Karpas-422 (cell line): ENCODE measurements at regions not wholly inside any gene's neighbourhood (a gene's known extent, or its start where the extent isn't known, plus 50 kb on each side); places are given as distances from the start of the nearest gene placed in this dataset.

Experiments
- DNase-seq: peaks from one replicate; pipeline ENCODE4 v3.0.0-alpha.2; 2015
- H2AFZ ChIP-seq: fragments of 200-600 bp; sonication (generic); 2 replicates; pipeline ENCODE4 v1.6.1; 2014; ENCODE audit warnings: antibody characterized with exemption, low read length, mixed read lengths
- H3K27ac ChIP-seq: fragments of 200-600 bp; sonication (generic); 2 replicates; pipeline ENCODE4 v1.5.1; 2014; ENCODE audit warnings: mild to moderate bottlenecking, low read length, moderate library complexity
- H3K27me3 ChIP-seq: fragments of 200-600 bp; sonication (generic); 2 replicates; pipeline ENCODE4 v1.6.1; 2014; ENCODE audit warnings: low read length, mixed read lengths
- H3K36me3 ChIP-seq: fragments of 200-600 bp; sonication (generic); 2 replicates; pipeline ENCODE4 v1.6.1; 2014; ENCODE audit warnings: low read length, mixed read lengths; ENCODE audit not compliant: insufficient read depth
- H3K4me1 ChIP-seq: fragments of 200-600 bp; sonication (generic); 2 replicates; pipeline ENCODE4 v1.6.1; 2014; ENCODE audit warnings: mild to moderate bottlenecking, low read length, mixed read lengths
- H3K4me2 ChIP-seq: fragments of 200-600 bp; sonication (generic); 2 replicates; pipeline ENCODE4 v1.6.1; 2014; ENCODE audit warnings: low read length, low read depth, mild to moderate bottlenecking; ENCODE audit not compliant: poor library complexity, severe bottlenecking
- H3K4me3 ChIP-seq: fragments of 200-600 bp; sonication (generic); 2 replicates; pipeline ENCODE4 v1.5.1; 2014; ENCODE audit warnings: mild to moderate bottlenecking, antibody characterized with exemption, low read length, mixed read lengths
- H3K79me2 ChIP-seq: fragments of 200-600 bp; sonication (generic); 2 replicates; pipeline ENCODE4 v1.6.1; 2014; ENCODE audit warnings: mild to moderate bottlenecking, low read length, mixed read lengths
- H3K9ac ChIP-seq: fragments of 200-600 bp; sonication (generic); 2 replicates; pipeline ENCODE4 v1.6.0; 2014; ENCODE audit warnings: low read length
- H3K9me2 ChIP-seq: fragments of 200-600 bp; sonication (generic), shearing (Covaris generic); replicated peaks from 2 replicates; pipeline ENCODE4 v1.6.0; 2014; ENCODE audit warnings: mild to moderate bottlenecking, low read length, moderate library complexity; ENCODE audit not compliant: insufficient read depth
- H3K9me3 ChIP-seq: fragments of 300-700, 200-600 bp; sonication (generic); 2 replicates; pipeline ENCODE4 v1.6.1; 2014; ENCODE audit warnings: low read length, mixed read lengths
- H4K20me1 ChIP-seq: fragments of 200-600 bp; sonication (generic); 2 replicates; pipeline ENCODE4 v1.6.1; 2014; ENCODE audit warnings: mild to moderate bottlenecking, antibody characterized with exemption, low read length, low read depth; ENCODE audit not compliant: insufficient read depth

DNA sequence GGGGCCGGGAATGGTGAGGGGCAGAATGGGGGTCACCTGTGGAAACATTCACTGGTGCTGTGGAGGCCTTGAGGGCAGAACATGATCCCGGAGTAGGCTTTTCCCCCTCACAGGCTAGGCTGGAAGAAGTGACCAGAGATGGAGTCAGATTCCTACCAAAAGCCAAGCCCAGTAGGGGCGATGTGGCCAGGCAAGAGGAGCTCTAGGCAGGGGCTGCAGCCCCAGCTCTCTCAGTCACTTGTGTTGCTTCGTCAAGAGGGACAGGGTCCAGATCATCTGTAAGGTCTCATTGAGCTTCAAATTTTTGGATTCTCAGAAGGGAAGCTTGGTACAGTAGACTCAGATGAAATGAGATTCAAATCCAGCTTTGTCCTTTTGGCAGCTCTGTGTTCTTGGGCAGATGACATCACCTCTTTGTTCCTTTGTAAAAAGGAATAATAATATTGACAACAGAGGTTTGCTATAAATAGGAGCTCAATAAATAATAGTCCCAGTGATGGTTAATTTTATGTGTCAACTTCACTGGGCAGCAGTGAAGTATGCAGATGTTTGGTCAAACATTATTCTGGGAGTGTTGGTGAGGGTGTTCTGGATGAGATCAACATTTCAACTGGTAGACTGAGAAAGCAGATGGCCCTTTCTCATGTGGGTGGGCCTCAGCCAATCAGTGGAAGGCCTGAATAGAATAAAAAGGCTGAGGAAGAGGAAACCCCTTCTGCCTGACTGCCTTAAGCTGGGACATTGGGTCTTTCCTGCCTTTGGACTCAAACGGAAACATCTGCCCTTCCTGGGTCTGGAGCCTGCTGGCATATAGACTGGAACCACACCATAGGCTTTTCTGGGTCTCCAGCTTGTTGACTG lies 324.7 kb upstream of the USP24 start:
- Histone ChIP-seq H3K9me2 (no peaks in the 10 kb centered on the region), H4K20me1 (no peaks in the 10 kb centered on the region), H3K4me3 (no peak overlapping the region), H3K4me2 (no peak overlapping the region), H3K27ac (no peak overlapping the region), H3K4me1 (no peaks in the 10 kb centered on the region), H3K9ac (no peak overlapping the region), H3K9me3 (no peaks in the 10 kb centered on the region), H3K79me2 (no peaks in the 10 kb centered on the region), H3K27me3 (no peaks in the 10 kb centered on the region), H2AFZ (no peak overlapping the region), H3K36me3 (no peaks in the 10 kb centered on the region)
- DNase-seq: no peak

DNA sequence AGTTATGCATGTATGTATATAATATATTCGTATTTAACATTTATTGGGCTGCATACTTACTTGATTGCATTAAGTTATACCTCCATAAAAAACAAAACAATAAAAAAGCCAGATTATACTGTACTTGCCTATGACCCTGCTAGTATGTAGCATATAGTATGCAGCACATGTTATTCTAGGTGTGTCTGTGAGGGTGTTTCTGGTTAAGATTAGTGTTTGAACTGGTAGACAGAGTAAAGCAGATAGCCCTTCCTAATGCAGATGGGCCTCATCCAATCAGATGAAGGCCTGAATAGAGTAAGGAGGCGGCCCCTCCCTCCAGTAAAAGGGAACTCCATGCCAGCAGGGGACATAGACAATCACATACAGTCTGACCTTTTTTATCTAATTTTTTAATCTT lies 323.3 kb upstream of the USP24 start:
- no peaks in the 10 kb centered on the region for H3K79me2 ChIP-seq

DNA sequence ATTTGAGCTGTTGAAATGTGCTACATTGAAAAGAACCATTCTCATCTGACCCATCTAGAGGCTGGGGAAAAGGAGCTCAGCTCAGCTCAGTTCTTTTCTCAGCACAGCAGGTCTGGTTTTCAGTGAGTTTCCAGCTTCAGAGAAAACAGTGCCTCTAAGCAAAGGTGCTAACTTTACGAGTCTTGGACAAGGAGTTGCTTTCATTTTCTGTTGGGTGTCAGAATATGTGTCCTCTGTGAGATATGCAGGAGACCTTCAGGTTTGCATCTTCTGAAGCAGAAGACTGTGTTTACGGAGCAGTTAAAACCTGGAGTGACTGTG lies 321.3 kb upstream of the USP24 start:
- DNase-seq: no peak
- Histone ChIP-seq H2AFZ (0 out of 2 replicates have a peak overlapping the region, but pooled peaks have one; percentile 36), H3K79me2 (no peaks in the 10 kb centered on the region), H3K4me1 (no peaks in the 10 kb centered on the region), H3K36me3 (no peaks in the 10 kb centered on the region), H3K27me3 (no peaks in the 10 kb centered on the region), H3K9me3 (no peaks in the 10 kb centered on the region), H3K27ac (no peak overlapping the region), H3K4me2 (peak overlapping the region; percentile 19), H3K9me2 (no peaks in the 10 kb centered on the region), H3K4me3 (no peak overlapping the region), H3K9ac (no peak overlapping the region), H4K20me1 (no peaks in the 10 kb centered on the region)

More for the DNA sequence above, 323.3 kb upstream of the USP24 start:
- Histone ChIP-seq H3K4me3 (no peak overlapping the region), H3K9me2 (no peaks in the 10 kb centered on the region), H2AFZ (no peak overlapping the region), H3K9ac (no peak overlapping the region), H3K27me3 (no peaks in the 10 kb centered on the region), H3K36me3 (no peaks in the 10 kb centered on the region), H3K27ac (no peak overlapping the region), H3K4me2 (no peak overlapping the region), H4K20me1 (no peaks in the 10 kb centered on the region), H3K4me1 (no peaks in the 10 kb centered on the region), H3K9me3 (no peaks in the 10 kb centered on the region)
- no peak for DNase-seq

DNA sequence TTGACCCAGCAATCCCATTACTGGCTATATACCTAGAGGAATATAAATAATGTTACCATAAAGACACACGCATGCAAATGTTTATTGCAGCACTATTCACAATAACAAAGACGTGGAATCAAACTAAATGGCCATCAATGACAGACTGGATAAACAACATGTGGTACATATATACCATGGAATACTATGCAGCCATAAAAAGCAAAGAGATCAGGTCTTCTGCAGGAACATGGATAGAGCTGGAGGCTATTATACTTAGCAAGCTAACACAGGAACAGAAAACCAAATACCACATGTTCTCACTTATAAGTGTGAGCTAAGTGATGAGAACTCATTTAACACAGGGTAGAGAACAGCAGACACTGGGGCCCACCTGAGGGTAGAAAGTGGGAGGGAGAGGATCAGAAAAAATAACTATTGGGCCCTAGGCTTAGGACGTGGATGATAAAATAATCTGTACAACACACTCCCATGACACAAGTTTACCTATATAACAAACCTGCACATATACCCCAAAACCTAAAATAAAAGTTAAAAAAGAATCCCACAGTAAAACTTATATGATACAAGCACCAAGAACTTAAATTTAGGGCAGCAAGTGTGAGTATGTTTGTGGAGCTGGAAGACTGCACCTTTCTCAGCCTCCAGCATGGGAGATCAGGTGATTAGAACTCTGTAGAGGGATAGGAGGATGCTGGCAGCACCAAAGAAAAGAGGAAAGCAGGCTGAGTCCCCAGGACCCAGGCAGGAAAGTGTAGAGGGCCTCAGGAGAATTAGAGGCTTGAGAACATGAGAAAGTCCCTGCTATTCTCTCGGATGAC lies 320.8 kb upstream of the USP24 start:
- H3K27ac ChIP-seq: no peak overlapping the region
- peak overlapping the region; percentile 19 for H3K4me2 ChIP-seq
- no peak overlapping the region for H2AFZ ChIP-seq
- DNase-seq: no peak
- H4K20me1 ChIP-seq: no peaks in the 10 kb centered on the region
- no peaks in the 10 kb centered on the region for H3K27me3 ChIP-seq
- no peaks in the 10 kb centered on the region for H3K36me3 ChIP-seq
- H3K79me2 ChIP-seq: no peaks in the 10 kb centered on the region
- no peaks in the 10 kb centered on the region for H3K4me1 ChIP-seq
- no peaks in the 10 kb centered on the region for H3K9me3 ChIP-seq
- H3K4me3 ChIP-seq: no peak overlapping the region
- H3K9me2 ChIP-seq: no peaks in the 10 kb centered on the region
- H3K9ac ChIP-seq: no peak overlapping the region

DNA sequence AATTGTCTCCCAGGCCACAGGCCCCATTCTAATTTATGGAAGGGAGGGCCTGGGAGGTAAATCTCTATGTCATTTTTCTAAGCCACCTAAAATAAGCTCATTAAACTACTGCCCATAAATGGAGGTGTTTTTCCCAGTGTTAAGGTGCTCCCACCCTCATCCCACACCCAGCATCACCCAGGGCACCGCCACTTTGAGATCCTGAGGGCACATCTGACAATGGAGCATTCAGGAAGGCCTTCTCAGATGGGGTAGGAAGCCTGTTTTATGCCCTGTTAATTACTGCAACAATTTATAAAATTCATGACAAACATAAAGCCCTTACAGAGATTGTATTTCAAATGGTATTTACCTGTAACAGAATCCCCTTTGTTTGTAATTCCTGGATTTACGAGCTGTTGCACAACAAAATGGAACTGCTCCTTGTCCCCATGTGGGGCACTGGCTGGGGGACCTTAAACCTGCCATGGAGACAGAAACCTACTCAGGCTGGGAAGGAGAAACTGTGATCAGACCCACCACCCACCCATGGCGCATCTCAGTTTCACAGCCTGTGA lies 319.5 kb upstream of the USP24 start:
- no peaks in the 10 kb centered on the region for H3K36me3 ChIP-seq
- no peaks in the 10 kb centered on the region for H3K4me1 ChIP-seq
- no peak overlapping the region for H3K27ac ChIP-seq
- H4K20me1 ChIP-seq: no peaks in the 10 kb centered on the region
- H3K9me3 ChIP-seq: no peaks in the 10 kb centered on the region
- DNase-seq: no peak
- no peak overlapping the region for H3K4me2 ChIP-seq
- no peak overlapping the region for H3K4me3 ChIP-seq
- no peaks in the 10 kb centered on the region for H3K27me3 ChIP-seq
- H3K79me2 ChIP-seq: no peaks in the 10 kb centered on the region
- no peak overlapping the region for H3K9ac ChIP-seq
- no peaks in the 10 kb centered on the region for H3K9me2 ChIP-seq
- no peak overlapping the region for H2AFZ ChIP-seq

DNA sequence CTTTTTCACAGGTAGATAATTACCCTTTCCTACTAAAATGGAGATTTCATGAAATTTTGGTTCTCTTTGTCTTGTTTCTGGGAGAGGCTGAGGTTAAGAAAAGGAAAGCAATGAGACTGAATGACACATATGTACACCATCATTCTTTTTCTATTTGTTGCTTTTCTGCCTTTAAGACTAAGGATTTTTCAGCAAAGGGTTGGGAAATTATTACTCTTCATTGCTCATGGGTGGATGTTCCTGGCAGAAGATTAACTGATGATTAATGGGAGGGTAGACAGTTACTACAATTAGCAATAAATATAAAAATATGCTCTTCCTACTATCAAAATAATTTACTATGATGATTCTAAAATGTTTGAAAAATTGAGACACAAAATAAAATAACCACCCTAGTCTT lies 316.5 kb upstream of the USP24 start:
- no peak overlapping the region for H3K9ac ChIP-seq
- H3K9me3 ChIP-seq: no peaks in the 10 kb centered on the region
- no peak overlapping the region for H3K4me2 ChIP-seq

DNA sequence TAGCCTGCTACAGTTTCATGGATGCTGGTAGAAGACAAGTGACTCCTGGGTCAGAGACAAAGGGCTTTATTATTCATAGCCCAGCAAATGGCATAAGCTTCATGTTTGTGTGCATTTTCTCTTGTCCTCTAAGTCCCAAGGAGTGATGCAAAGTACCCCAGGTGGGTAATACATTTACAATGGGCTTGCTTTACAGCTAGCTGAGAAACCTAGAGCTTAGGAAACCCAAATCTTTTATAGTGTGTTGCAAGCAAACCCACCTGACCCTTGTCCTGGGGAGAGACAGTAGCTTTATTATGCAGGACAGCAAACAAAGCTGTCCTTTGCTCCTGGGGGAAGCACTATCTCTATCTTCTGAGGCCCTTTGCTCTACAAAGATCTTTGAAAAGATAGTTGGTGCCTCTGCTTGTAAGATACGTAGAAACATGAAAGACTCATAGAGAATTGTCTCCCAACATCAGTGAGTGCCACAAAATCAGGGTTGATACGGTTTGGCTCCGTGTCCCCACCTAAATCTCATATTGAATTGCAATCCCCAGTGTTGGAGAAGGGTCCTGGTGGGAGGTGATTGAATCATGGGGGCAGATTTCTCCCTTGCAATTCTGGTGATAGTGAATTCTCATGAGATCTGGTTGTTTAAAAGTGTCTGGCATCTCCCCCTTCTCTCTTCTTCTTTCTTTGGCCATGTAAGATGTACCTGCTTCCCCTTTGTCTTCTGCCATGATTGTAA lies 315.8 kb upstream of the USP24 start:
- Histone ChIP-seq H3K9ac (no peak overlapping the region), H3K79me2 (no peaks in the 10 kb centered on the region), H3K4me2 (no peak overlapping the region), H3K9me3 (no peaks in the 10 kb centered on the region), H3K36me3 (no peaks in the 10 kb centered on the region), H4K20me1 (no peaks in the 10 kb centered on the region), H3K4me3 (no peak overlapping the region), H2AFZ (no peak overlapping the region), H3K27me3 (no peaks in the 10 kb centered on the region), H3K27ac (no peak overlapping the region), H3K4me1 (no peaks in the 10 kb centered on the region), H3K9me2 (no peaks in the 10 kb centered on the region)
- no peak for DNase-seq

More for the DNA sequence above, 316.5 kb upstream of the USP24 start:
- Histone ChIP-seq H3K27me3 (no peaks in the 10 kb centered on the region), H3K4me3 (no peak overlapping the region), H3K4me1 (no peaks in the 10 kb centered on the region), H3K79me2 (no peaks in the 10 kb centered on the region), H2AFZ (no peak overlapping the region), H3K9me2 (no peaks in the 10 kb centered on the region), H3K36me3 (no peaks in the 10 kb centered on the region), H3K27ac (no peak overlapping the region), H4K20me1 (no peaks in the 10 kb centered on the region)
- no peak for DNase-seq

DNA sequence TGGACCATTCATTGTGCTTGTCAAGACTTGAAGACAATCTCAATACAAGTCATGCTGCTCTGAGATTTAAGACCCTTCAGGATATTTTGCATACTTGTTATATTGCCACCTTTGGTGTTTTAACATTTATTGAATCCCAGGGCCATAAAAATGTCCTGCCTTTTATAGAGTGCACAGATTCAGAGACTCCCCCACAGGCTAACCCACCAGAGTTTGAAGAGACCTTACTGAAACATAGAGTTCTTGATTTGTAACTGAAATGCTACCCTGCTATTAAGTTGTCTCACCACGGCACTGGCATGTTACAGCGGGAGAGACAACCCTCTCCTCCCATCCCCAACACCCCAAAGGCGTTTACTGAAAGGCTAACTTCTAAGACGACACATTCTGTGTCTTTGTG lies 313.9 kb upstream of the USP24 start:
- H3K4me3 ChIP-seq: no peak overlapping the region
- H4K20me1 ChIP-seq: no peaks in the 10 kb centered on the region
- no peaks in the 10 kb centered on the region for H3K36me3 ChIP-seq
- H3K27ac ChIP-seq: no peak overlapping the region
- DNase-seq: no peak
- H3K79me2 ChIP-seq: no peaks in the 10 kb centered on the region
- H3K4me2 ChIP-seq: no peak overlapping the region
- H3K27me3 ChIP-seq: no peaks in the 10 kb centered on the region
- no peak overlapping the region for H3K9ac ChIP-seq
- no peaks in the 10 kb centered on the region for H3K4me1 ChIP-seq
- H2AFZ ChIP-seq: no peak overlapping the region
- H3K9me2 ChIP-seq: no peaks in the 10 kb centered on the region
- no peaks in the 10 kb centered on the region for H3K9me3 ChIP-seq
